OCI-LY7 (cell line): ENCODE measurements at regions not wholly inside any gene's neighbourhood (a gene's known extent, or its start where the extent isn't known, plus 50 kb on each side); places are given as distances from the start of the nearest gene placed in this dataset.

Experiments
- BruUV-seq: library from RNA; stranded (reverse); fragments of 400-500 nt; replicated peaks from 2 replicates; lab custom pipeline; 2021; lab: Mats Ljungman, UMichigan
- CTCF ChIA-PET: fragments of 300-600 bp; sonication (Branson Sonifier 250); formaldehyde crosslinking; loops from one replicate; lab custom pipeline; 2022; ENCODE audit warnings: antibody characterized with exemption; ENCODE audit not compliant: unreplicated experiment; lab: Charles Lee
- POLR2A ChIA-PET: fragments of 300-600 bp; sonication (Branson Sonifier 250); formaldehyde crosslinking; loops from one replicate; lab custom pipeline; 2022; ENCODE audit warnings: antibody characterized with exemption; lab: Charles Lee
- DNase-seq: peaks from one replicate; pipeline ENCODE4 v3.0.0-alpha.2; 2015; ENCODE audit warnings: low spot score
- H2AFZ ChIP-seq: fragments of 200-600 bp; sonication (generic), shearing (Covaris generic); 2 replicates; pipeline ENCODE4 v1.6.1; 2014; ENCODE audit warnings: mild to moderate bottlenecking, antibody characterized with exemption, low read length, moderate library complexity
- H3K27ac ChIP-seq: fragments of 200-600 bp; sonication (generic); 2 replicates; pipeline ENCODE4 v1.5.1; 2014; ENCODE audit warnings: mixed run types, low read depth, mild to moderate bottlenecking, moderate library complexity, low read length, inconsistent platforms; ENCODE audit not compliant: poor library complexity, severe bottlenecking
- H3K36me3 ChIP-seq: fragments of 200-600 bp; sonication (generic); 2 replicates; pipeline ENCODE4 v1.6.1; 2014; ENCODE audit warnings: mild to moderate bottlenecking, antibody characterized with exemption, low read length, moderate library complexity, mixed read lengths; ENCODE audit not compliant: insufficient read depth
- H3K4me1 ChIP-seq: fragments of 200-600 bp; sonication (generic); 2 replicates; pipeline ENCODE4 v1.5.1; 2014; ENCODE audit warnings: mild to moderate bottlenecking, low read length; ENCODE audit not compliant: insufficient read depth, poor library complexity, severe bottlenecking
- H3K4me2 ChIP-seq: fragments of 200-600 bp; sonication (generic); 2 replicates; pipeline ENCODE4 v1.6.1; 2014; ENCODE audit warnings: mild to moderate bottlenecking, low read length
- H3K4me3 ChIP-seq: fragments of 200-600 bp; sonication (generic); 2 replicates; pipeline ENCODE4 v1.5.1; 2014; ENCODE audit warnings: mild to moderate bottlenecking, low read depth, low read length; ENCODE audit not compliant: poor library complexity, severe bottlenecking
- H3K79me2 ChIP-seq: fragments of 200-600 bp; sonication (generic); 2 replicates; pipeline ENCODE4 v1.6.1; 2016; ENCODE audit warnings: low read depth, mild to moderate bottlenecking, low read length, moderate library complexity, mixed read lengths; ENCODE audit not compliant: insufficient read depth
- H3K9me2 ChIP-seq: fragments of 200-600 bp; sonication (generic); 2 replicates; pipeline ENCODE4 v1.6.1; 2016; ENCODE audit warnings: mild to moderate bottlenecking, low read length, mixed read lengths; ENCODE audit not compliant: insufficient read depth
- H3K9me3 ChIP-seq: fragments of 200-600 bp; sonication (generic); 2 replicates; pipeline ENCODE4 v1.6.1; 2014; ENCODE audit warnings: mild to moderate bottlenecking, mixed run types, low read length, mixed read lengths
- H4K20me1 ChIP-seq: fragments of 200-600 bp; sonication (generic); 2 replicates; pipeline ENCODE4 v1.6.1; 2014; ENCODE audit warnings: mild to moderate bottlenecking, antibody characterized with exemption, low read length, moderate library complexity, mixed read lengths; ENCODE audit not compliant: insufficient read depth
- CTCF ChIP-seq: fragments of 200-600 bp; sonication (generic); conservative IDR thresholded peaks from 2 replicates; pipeline ENCODE4 v1.5.1; 2014; ENCODE audit warnings: mild to moderate bottlenecking, antibody characterized with exemption, low read length, moderate library complexity, mixed read lengths
- EZH2phosphoT487 ChIP-seq: fragments of 200-600 bp; sonication (generic); IDR thresholded peaks from 2 replicates; pipeline ENCODE4 v1.6.1; 2018; ENCODE audit warnings: low read depth, borderline replicate concordance, mild to moderate bottlenecking, mixed run types, antibody characterized with exemption, low read length, moderate library complexity, mixed read lengths
- intact Hi-C: fragments of 100-400 bp; cut with micrococcal nuclease; formaldehyde crosslinking; loops from one replicate; pipeline ENCODE4 v1.10.0; 2022; ENCODE audit not compliant: unreplicated experiment

GRCh38 chr3:177930771-177931170, 605.5 kb upstream of the KCNMB2 start:
- DNase-seq, result no peak
- Histone ChIP-seq H3K79me2 (no peaks in the 10 kb centered on the region), H3K9me2 (no peaks in the 10 kb centered on the region), H3K4me3 (no peak overlapping the region), H2AFZ (no peak overlapping the region), H3K36me3 (no peaks in the 10 kb centered on the region), H4K20me1 (no peaks in the 10 kb centered on the region), H3K27ac (no peak overlapping the region), H3K4me1 (no peaks in the 10 kb centered on the region), H3K4me2 (no peak overlapping the region), H3K9me3 (no peaks in the 10 kb centered on the region)
- CTCF ChIA-PET, result no interaction called here
- TF ChIP-seq EZH2phosphoT487 (no peak), CTCF (no peak)
- POLR2A ChIA-PET, result no interaction called here
- no TSS peak for BruUV-seq
- intact Hi-C loops, result no loop called here

DNA sequence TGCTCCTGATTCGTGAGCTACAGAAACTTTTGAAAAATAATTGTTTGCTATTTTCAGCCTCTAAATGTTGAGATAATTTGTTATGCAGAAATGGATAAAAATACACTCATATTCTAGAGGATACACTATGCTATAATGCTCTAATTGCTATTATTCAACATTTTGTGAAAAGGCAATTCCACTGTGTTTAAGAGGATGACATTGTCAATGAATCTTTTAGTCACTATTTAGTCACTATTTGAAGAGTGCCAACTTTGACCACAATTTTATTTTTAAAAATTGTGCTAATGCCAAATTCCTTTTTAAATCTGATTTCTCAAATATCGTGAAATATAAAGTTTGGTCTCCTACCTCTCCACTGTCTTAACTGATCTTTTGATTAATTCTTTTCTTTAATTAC, 604.9 kb upstream of the KCNMB2 start:
- H2AFZ ChIP-seq, result no peak overlapping the region
- no peak overlapping the region for H3K4me3 ChIP-seq
- POLR2A ChIA-PET, result no interaction called here
- H3K9me2 ChIP-seq, result no peaks in the 10 kb centered on the region
- CTCF ChIA-PET, result no interaction called here
- no peaks in the 10 kb centered on the region for H4K20me1 ChIP-seq
- no peaks in the 10 kb centered on the region for H3K79me2 ChIP-seq
- H3K4me2 ChIP-seq, result no peak overlapping the region
- H3K9me3 ChIP-seq, result no peaks in the 10 kb centered on the region
- intact Hi-C loops, result no loop called here
- H3K27ac ChIP-seq, result no peak overlapping the region
- H3K4me1 ChIP-seq, result no peaks in the 10 kb centered on the region
- no peaks in the 10 kb centered on the region for H3K36me3 ChIP-seq
- no peak for DNase-seq
- TF ChIP-seq EZH2phosphoT487, result no peak
- no peak for TF ChIP-seq CTCF
- BruUV-seq, result no TSS peak

- CTCF ChIA-PET, result no interaction called here
- BruUV-seq, result no TSS peak
- Histone ChIP-seq H3K9me3 (no peaks in the 10 kb centered on the region), H3K4me1 (no peaks in the 10 kb centered on the region), H2AFZ (no peak overlapping the region), H3K4me2 (no peak overlapping the region), H3K27ac (no peak overlapping the region), H4K20me1 (no peaks in the 10 kb centered on the region), H3K9me2 (no peaks in the 10 kb centered on the region), H3K79me2 (no peaks in the 10 kb centered on the region), H3K36me3 (no peaks in the 10 kb centered on the region), H3K4me3 (no peak overlapping the region)
- POLR2A ChIA-PET, result no interaction called here
- no peak for DNase-seq
- TF ChIP-seq EZH2phosphoT487 (no peak), CTCF (no peak)
- intact Hi-C loops, result no loop called here
Measured at GRCh38 chr3:177932346-177932745, 603.9 kb upstream of the KCNMB2 start.
